GM18502 (cell line): ENCODE measurements at regions not wholly inside any gene's neighbourhood (a gene's known extent, or its start where the extent isn't known, plus 50 kb on each side); places are given as distances from the start of the nearest gene placed in this dataset.
"Not testable (repeated sequence)": the region's sequence is repeated elsewhere in the genome, so short reads cannot be mapped to it uniquely, and the experiment has no call there.

Source experiments
- ATAC-seq: cut with Tn5 transposase; IDR thresholded peaks from one replicate; pipeline ENCODE4 v1.9.1; 2021; ENCODE audit warnings: mild to moderate bottlenecking; ENCODE audit not compliant: unreplicated experiment, poor library complexity

GRCh38 chr3:168977716-168978374 is 685.7 kb downstream of the MECOM start:
- ATAC-seq, result no peak

GRCh38 chr3:168976969-168977368 is 686.5 kb downstream of the MECOM start:
- no peak for ATAC-seq

- ATAC-seq, result no peak
Measured at GRCh38 chr3:168975576-168975975, 687.9 kb downstream of the MECOM start.

DNA sequence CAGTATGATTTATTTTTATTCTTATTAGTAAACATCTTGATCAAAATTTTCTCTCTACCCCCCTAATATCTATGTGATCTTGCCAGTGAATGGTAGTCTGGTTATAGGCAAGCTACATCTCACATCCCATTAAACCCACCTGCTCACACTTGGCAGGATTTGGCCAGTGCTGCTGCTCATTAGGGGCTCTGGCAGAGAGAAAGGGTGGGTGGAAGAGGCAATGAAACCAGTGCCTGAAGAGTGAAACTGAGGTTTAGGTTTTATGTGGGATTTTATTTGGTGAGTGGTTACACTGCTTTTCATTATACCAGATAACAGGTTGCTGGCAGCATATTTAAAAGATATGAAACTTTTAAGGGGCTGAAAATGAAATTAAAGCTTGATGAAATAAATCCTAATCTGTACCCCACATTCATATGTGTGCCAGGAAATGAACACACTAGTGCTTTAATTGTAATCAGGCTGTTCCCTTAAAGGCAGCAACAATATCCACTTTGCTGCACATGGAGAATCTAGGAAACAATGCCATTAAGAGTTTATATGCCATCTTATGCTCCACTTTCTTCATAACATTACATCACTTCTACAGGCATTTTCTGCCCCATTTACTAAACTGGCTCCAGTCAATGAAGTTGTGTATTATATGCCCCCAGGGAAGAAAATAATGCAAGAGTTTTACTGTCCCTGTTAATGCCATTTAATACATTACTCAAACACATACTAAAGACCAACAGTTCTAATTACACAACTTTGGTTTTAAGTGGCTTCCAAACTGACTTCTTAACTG is 688.7 kb downstream of the MECOM start:
- ATAC-seq, result no peak

GRCh38 chr3:168973897-168974296 is 689.6 kb downstream of the MECOM start:
- ATAC-seq, result no peak

DNA sequence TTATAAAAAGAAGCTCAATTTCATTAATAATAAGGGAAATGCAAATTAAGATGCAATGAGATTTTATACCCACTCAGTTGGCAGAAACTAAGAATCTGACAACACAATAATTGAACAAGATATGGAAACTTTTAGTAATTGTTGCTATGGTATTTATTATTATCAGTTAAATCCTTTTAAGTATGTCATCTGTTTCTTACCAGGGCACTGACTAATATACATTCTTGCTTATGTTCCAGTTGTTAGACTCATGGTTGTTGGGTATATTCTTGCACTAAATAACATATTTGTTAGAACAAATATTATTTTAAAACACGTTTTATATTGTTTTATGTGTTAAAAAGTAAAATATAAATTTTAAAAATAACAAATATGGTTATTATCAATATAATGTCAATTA is 690.3 kb downstream of the MECOM start:
- ATAC-seq, result no peak

DNA sequence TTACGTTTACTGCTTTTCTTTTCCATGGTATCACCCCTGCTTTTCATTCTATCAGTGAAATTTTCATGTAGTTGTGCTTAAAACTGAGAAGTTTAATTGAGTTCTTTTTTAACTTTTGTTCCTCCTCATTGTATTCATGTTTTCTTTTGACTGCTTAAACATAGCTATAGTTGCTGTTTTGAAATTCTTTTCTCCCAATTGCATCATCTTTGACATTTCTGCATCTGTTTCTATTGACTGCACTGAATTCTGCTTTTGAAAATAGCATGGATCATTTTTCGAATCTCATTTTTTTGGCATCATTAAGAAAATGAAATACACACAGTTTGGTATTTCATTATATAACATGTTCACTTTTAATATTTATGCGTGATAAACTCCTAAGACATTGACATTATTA is 694.9 kb downstream of the MECOM start:
- ATAC-seq, result no peak

GRCh38 chr3:168964736-168965135 is 698.8 kb downstream of the MECOM start:
- ATAC-seq, result no peak

- no peak for ATAC-seq
Measured at GRCh38 chr3:168961271-168961670, 702.2 kb downstream of the MECOM start.

GRCh38 chr3:168959731-168960130 is 703.8 kb downstream of the MECOM start:
- ATAC-seq, result no peak

DNA sequence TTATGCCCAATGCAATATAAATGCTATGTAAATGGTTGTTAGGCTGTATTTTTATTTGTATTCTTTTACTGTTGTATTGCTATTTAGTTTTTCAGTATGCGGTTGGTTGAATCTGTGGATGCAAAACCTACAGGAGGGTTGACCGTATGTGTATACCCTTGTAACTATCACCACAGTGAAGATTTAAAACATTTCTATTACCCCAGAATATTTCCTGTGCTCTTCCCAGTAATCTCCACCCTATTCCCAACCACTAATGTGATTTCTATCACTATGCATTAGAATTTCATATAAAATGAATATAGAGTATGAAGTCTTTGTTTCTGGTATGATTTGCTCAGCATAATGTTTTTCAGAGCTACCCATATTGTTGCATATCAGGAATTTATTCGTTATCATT is 705.0 kb downstream of the MECOM start:
- ATAC-seq, result no peak

DNA sequence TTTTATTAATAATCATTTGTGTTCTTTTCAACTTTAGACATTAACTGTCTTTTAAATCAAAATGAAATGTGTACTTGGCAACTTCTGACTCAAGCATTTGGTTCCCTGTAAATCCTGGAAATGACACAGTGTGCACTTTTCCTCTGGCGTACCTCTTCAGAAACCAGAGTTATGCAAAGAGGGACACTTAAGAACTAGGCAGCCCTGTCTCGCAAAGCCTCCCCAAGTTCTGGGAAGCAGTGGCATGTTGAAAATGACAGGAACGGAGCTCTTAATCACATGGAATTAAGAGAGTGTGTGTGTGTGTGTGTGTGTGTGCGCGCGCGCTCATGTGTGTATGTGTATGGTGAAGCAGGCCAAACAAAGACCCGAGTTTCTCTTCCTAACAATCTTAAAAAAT is 707.4 kb downstream of the MECOM start:
- no peak for ATAC-seq

- no peak for ATAC-seq
Measured at GRCh38 chr3:168952551-168952950, 711.0 kb downstream of the MECOM start.

- no peak for ATAC-seq
Measured at GRCh38 chr3:168951884-168952283, 711.6 kb downstream of the MECOM start.

DNA sequence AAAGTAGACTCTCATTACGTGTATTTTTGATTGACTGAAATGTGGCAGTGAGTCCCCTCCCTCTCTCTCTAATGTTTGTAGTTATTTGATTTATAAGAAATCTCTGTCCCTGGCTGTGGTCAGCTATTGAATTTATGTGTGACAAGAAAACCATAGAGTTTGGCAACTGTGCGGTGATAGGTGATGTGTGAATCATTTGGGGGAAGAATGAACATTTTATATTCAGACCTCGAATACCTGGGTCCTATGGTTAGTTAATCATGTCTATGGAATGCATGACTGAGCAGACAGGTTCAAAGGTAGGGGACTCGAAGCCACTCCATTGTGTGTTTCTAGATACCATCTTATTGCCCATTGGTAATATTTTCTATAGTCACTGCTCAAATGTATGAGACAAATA is 712.1 kb downstream of the MECOM start:
- ATAC-seq, result no peak

DNA sequence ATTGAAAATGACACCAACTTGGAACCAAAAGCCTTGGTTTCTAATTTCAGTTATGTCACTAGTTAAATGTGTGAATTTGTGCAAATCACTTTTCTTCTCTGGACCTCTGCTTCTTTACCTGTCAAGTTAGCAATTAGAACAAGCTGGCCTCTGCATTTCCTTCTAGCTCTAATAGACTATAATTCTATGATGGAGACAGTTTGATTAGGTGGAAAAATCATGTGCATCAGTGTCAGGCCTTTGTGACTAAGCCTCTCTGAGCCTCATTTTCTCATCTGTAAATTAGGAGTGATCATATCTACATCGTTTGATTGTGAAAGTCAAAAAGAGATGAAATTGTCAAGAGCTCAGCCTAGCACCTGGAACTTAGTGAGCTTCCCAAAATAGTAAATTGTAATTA is 712.9 kb downstream of the MECOM start:
- no peak for ATAC-seq

- ATAC-seq, result no peak
Measured at GRCh38 chr3:168939651-168940238, 723.8 kb downstream of the MECOM start.

GRCh38 chr3:168933614-168934013 is 729.9 kb downstream of the MECOM start:
- no peak for ATAC-seq

GRCh38 chr3:168929997-168930396 is 733.5 kb downstream of the MECOM start:
- not testable (repeated sequence) for ATAC-seq

GRCh38 chr3:168926426-168926825 is 737.1 kb downstream of the MECOM start:
- ATAC-seq, result no peak

DNA sequence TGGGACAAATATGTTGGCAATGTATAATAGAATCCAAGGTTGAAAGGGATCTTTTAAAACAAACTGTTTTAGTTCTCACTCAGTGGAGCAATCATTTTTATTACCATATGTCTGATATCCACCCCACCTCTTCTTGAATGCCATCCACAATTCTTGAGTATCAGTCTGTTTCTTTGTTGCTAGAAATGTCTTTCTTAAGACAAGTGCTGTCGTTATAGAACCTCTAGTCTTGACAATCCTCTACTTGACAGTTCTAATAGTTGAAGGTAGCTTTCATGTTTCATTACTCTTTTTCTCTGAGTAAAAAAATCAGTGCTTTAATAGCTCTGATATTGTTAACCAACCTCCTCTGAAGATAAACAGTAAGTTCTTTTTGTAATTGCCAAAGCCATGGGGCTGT is 737.9 kb downstream of the MECOM start:
- no peak for ATAC-seq

GRCh38 chr3:168914662-168915061 is 748.9 kb downstream of the MECOM start:
- ATAC-seq, result no peak
